Endothelial cell (in vitro differentiated cells): ENCODE measurements at regions not wholly inside any gene's neighbourhood (a gene's known extent, or its start where the extent isn't known, plus 50 kb on each side); places are given as distances from the start of the nearest gene placed in this dataset.

Source experiments
- DNase-seq: peaks from one replicate; pipeline ENCODE4 v3.0.0; 2021; ENCODE audit warnings: low spot score
- H3K27ac Mint-ChIP-seq: one replicate; pipeline ENCODE4 v1.8.0; 2021; ENCODE audit warnings: mixed read lengths, inconsistent platforms; ENCODE audit not compliant: unreplicated experiment
- H3K27me3 Mint-ChIP-seq: one replicate; pipeline ENCODE4 v1.8.0; 2021; ENCODE audit warnings: mild to moderate bottlenecking, moderate library complexity, mixed read lengths, inconsistent platforms; ENCODE audit not compliant: unreplicated experiment
- H3K36me3 Mint-ChIP-seq: one replicate; pipeline ENCODE4 v1.8.0; 2021; ENCODE audit warnings: mild to moderate bottlenecking, low read depth, mixed read lengths, inconsistent platforms; ENCODE audit not compliant: unreplicated experiment
- H3K4me1 Mint-ChIP-seq: one replicate; pipeline ENCODE4 v1.8.0; 2021; ENCODE audit warnings: mild to moderate bottlenecking, mixed read lengths, inconsistent platforms; ENCODE audit not compliant: unreplicated experiment
- H3K4me3 Mint-ChIP-seq: one replicate; pipeline ENCODE4 v1.8.0; 2021; ENCODE audit warnings: mild to moderate bottlenecking, mixed read lengths, inconsistent platforms; ENCODE audit not compliant: unreplicated experiment
- H3K9me3 Mint-ChIP-seq: one replicate; pipeline ENCODE4 v1.8.0; 2021; ENCODE audit warnings: mixed read lengths, inconsistent platforms; ENCODE audit not compliant: unreplicated experiment
- TF ChIP-seq, protein P1 (sequence below): fragments of 200-600 bp; sonication (generic); IDR thresholded peaks from one replicate; pipeline ENCODE4 v1.5.0; 2021; ENCODE audit warnings: antibody characterized with exemption; ENCODE audit not compliant: unreplicated experiment

DNA sequence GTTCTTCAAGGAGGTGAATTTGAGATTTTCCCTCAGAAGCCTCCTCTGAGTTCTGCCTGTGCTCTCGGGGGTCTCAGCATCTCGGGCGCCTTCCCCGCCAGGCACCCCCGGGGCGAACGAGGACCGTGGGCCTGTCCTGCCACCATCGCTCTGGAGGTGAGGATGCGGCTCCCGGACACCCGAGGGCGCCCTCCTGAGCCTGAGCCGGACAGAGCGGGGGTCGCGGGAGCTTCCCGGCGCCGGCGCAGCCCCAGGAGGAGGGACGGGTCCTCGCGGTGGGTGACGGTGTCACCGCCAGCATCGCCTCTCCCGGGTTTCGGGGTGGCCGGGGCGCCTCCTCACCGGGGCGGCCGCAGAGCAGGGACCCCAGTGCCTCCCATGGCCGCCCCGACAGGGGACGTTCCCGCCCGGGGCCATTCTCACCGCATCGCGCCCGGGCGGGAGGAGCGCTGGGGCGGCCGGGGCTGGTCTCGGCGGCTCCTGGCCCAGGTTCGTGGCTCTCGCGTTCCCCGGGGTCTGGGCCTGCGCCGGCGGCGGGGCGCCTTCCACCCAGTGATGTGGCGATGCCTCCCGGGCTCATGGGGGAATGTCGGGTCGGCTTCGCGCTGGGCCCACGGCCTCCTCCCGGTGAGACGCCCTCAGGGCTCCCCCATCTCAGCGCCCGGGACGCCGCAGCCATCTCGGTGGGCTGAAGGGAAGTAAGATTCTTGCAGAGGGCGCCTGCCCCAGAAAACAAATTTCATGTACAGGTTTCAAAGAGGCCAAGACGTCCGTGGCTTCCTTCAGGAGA, 210.5 kb downstream of the ERMARD start:
- H3K4me3 Mint-ChIP-seq = no peak overlapping the region
- H3K4me1 Mint-ChIP-seq = peaks cover 4% of the 10 kb centered on the region
- no peaks in the 10 kb centered on the region for H3K9me3 Mint-ChIP-seq
- H3K27ac Mint-ChIP-seq = no peak overlapping the region
- TF ChIP-seq, protein P1, sequence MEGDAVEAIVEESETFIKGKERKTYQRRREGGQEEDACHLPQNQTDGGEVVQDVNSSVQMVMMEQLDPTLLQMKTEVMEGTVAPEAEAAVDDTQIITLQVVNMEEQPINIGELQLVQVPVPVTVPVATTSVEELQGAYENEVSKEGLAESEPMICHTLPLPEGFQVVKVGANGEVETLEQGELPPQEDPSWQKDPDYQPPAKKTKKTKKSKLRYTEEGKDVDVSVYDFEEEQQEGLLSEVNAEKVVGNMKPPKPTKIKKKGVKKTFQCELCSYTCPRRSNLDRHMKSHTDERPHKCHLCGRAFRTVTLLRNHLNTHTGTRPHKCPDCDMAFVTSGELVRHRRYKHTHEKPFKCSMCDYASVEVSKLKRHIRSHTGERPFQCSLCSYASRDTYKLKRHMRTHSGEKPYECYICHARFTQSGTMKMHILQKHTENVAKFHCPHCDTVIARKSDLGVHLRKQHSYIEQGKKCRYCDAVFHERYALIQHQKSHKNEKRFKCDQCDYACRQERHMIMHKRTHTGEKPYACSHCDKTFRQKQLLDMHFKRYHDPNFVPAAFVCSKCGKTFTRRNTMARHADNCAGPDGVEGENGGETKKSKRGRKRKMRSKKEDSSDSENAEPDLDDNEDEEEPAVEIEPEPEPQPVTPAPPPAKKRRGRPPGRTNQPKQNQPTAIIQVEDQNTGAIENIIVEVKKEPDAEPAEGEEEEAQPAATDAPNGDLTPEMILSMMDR = peak; percentile 36
- H3K27me3 Mint-ChIP-seq = peaks cover 8% of the 10 kb centered on the region
- peaks cover 5% of the 10 kb centered on the region for H3K36me3 Mint-ChIP-seq
- peak; percentile 71 for DNase-seq

DNA sequence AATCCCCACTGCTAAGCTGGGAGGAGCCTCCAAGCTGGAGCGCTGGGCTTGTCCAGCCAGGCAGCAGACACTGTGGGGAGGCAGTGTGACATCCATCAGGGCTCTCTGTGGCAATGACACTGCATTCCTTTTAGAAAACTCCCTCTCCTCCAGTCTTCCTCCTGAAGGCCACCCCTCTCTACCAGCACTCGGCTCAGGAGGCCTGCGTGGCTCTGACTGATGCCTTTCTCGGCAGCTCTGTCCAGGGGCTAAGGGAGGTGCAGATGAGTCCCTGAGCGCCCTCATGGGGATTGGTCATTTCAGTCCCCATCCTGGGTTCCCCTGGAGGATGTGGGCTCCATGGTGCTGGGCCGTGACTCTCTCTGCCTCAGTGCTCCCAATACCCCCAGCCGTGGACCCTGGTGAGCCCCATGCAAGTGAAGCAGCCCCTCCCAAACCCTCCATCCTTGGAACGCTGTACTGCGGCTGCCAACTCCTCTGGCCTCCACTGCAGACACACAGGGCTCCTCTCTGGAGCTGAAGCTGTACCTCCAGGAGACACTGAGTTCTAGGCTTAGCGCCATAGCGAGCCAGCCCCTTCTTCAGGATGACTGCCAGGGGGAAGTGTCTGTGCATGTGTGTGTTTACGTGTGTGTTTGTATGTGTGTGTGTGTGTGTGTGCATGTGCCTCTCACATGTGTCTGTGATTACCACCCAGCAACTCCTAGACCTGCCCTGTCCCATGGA, 209.6 kb downstream of the ERMARD start:
- DNase-seq = no peak
- TF ChIP-seq, protein P1 = no peak
- peaks cover 4% of the 10 kb centered on the region for H3K4me1 Mint-ChIP-seq

DNA sequence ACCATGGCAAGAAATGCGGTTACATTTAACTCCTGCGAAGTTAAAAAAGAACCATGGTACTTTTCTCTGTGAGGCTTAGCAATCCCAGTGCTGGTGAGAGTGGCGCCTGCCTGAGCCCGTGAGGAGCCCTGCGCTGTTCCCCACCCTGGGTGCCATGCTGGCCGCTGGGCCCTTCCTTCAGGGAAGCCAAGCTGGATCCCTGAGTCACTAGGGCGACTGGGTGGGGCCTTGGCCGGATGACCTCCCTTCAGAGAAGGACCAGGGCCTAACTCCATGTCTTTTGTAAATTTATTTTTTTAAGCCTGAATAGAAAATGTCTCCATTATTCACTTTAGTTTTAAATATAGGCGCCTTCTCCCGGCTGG, 209.1 kb downstream of the ERMARD start:
- TF ChIP-seq, protein P1 = no peak
- H3K9me3 Mint-ChIP-seq = no peaks in the 10 kb centered on the region
- H3K4me1 Mint-ChIP-seq = peaks cover 4% of the 10 kb centered on the region
- H3K36me3 Mint-ChIP-seq = peaks cover 5% of the 10 kb centered on the region
- H3K4me3 Mint-ChIP-seq = no peak overlapping the region
- DNase-seq = no peak
- no peak overlapping the region for H3K27ac Mint-ChIP-seq
- H3K27me3 Mint-ChIP-seq = peaks cover 5% of the 10 kb centered on the region

More for the DNA sequence above, 209.6 kb downstream of the ERMARD start:
- peaks cover 5% of the 10 kb centered on the region for H3K27me3 Mint-ChIP-seq
- peak overlapping the region; percentile 49 for H3K4me3 Mint-ChIP-seq
- H3K36me3 Mint-ChIP-seq = peaks cover 5% of the 10 kb centered on the region
- no peak overlapping the region for H3K27ac Mint-ChIP-seq
- no peaks in the 10 kb centered on the region for H3K9me3 Mint-ChIP-seq

DNA sequence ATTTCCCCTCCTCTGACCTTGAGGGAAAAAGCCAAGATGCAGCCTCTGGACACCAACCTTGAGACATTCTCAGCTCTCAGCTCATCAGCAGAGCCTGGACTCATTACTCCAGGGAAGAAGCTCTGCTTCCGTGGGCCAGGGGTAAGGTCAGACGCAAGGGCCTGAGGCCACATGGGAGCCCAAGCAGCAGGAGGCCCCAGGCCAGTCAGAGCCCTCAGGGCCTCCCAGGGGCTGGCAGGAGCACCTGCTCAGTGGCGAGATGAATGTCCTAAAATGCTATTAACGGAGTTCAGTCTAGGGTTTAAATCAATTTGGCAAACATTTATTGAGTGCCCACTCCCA, 208.6 kb downstream of the ERMARD start:
- TF ChIP-seq, protein P1 = no peak
- Mint-ChIP-seq H3K9me3 (no peaks in the 10 kb centered on the region), H3K4me1 (no peaks in the 10 kb centered on the region), H3K27me3 (peaks cover 4% of the 10 kb centered on the region), H3K36me3 (no peaks in the 10 kb centered on the region), H3K4me3 (no peak overlapping the region), H3K27ac (no peak overlapping the region)
- no peak for DNase-seq
